Astrocyte (in vitro differentiated cells and primary cell): ENCODE measurements at regions not wholly inside any gene's neighbourhood (a gene's known extent, or its start where the extent isn't known, plus 50 kb on each side); places are given as distances from the start of the nearest gene placed in this dataset.

ENCODE experiments used
- CTCF ChIP-seq: IDR thresholded peaks from 2 replicates; pipeline ENCODE4 v1.5.1; 2011; ENCODE audit warnings: low read depth, mild to moderate bottlenecking, inconsistent platforms, low read length, moderate library complexity; ENCODE audit not compliant: insufficient read depth
- EZH2 ChIP-seq: IDR thresholded peaks from 2 replicates; pipeline ENCODE4 v1.6.1; 2012; ENCODE audit warnings: mild to moderate bottlenecking, low read length, inconsistent platforms; ENCODE audit not compliant: insufficient read depth

- TF ChIP-seq CTCF (no peak), EZH2 (no peak)
These were observed 102.6 kb upstream of the SLC4A4 start for GRCh38 chr4:71236226-71236625.
